Hematopoietic multipotent progenitor cell treated with erythropoietin and hydrocortisone succinate and interleukin-3 and kit ligand, for 17 days (in vitro differentiated cells): ENCODE measurements at regions not wholly inside any gene's neighbourhood (a gene's known extent, or its start where the extent isn't known, plus 50 kb on each side); places are given as distances from the start of the nearest gene placed in this dataset.

ENCODE experiments used
- DNase-seq: peaks from one replicate; pipeline ENCODE4 v3.0.0-alpha.2; 2015; ENCODE audit warnings: low spot score

DNA sequence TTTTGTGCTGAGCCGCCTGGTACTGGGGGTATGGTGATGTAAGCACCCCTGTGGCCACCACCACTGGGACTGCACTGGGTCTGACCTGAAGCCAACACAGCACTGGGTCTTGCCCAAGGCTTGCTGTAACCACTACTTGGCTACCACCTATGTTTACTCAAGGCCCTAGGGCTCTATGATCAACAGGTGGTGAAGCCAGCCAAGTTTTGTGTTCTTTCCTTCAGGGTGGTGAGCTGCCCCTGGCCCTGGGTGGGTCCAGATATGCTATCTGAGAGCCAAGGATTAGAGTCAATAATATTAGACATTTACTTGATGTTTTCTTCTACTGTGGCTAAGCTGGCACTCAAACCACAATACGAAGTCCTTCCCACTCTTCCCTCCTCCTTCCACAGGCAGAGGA lies 55.1 kb upstream of the PAGE4 start:
- no peak for DNase-seq

GRCh38 chrX:49767236-49767635 lies 61.9 kb upstream of the PAGE4 start:
- no peak for DNase-seq

GRCh38 chrX:49762175-49762720 lies 66.5 kb upstream of the PAGE1 start:
- DNase-seq: no peak

DNA sequence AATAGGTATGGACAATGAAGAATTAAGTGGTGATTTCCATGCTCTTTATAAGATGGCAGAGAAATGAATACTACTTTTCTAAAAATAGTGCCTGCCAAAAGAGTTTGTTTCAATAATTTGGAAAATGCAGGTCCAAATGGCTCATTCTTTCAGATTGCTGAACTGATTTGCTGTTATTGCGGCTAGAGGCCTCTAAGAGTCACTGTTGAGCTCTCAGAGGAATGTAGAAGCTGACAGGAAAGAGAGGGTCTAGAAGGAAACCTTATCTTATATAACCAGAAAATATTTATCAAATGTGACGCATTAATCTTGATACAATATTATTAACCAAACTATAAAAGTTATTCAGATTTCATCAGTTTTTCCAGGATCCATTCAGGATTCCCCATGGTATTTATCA lies 65.7 kb upstream of the PAGE1 start:
- no peak for DNase-seq

- no peak for DNase-seq
These were observed 64.6 kb upstream of the PAGE1 start for GRCh38 chrX:49760290-49760890.

- no peak for DNase-seq
These were observed 60.9 kb upstream of the PAGE1 start for GRCh38 chrX:49756692-49757091.

GRCh38 chrX:49754233-49754857 lies 58.6 kb upstream of the PAGE1 start:
- DNase-seq: peak; percentile 4

- DNase-seq: no peak
These were observed 57.9 kb upstream of the PAGE1 start for GRCh38 chrX:49753691-49754090.

DNA sequence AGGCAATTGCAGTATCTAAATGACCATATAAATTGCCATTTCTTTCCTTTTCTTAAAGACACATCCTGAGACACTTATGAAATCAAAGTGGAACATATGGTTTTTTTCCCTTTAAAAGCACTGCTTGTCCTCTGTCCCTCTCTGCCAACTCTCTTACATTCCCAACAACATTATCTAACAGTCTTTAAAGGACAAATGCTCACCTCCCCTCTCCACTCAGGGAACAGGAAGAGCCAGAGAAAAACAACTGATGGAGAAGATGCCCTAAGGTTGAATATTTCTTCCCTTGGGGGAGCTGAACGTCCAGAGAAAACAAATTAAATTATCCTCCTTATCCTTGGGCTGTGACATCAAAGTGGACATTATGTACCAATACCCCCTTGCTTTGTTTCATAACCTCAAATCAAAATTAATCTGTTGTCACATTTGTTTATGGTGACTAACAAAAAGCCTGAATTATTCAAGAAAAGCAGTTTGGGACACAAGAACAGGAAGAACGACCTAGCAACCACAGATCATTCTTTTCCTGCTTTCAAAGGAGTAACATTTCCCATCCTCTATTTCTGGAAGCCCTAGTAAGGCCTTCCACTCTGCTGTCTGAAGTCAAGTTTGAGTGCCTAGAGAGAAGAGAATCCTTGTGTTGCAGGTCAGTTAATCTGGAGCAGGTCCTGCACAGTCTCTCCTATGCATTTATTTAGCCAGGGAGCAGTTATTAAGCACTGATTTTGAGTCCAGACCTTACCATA lies 52.6 kb upstream of the PAGE1 start:
- no peak for DNase-seq

GRCh38 chrX:49746306-49746705 lies 50.5 kb upstream of the PAGE1 start:
- no peak for DNase-seq
